H9 (cell line): ENCODE measurements at regions not wholly inside any gene's neighbourhood (a gene's known extent, or its start where the extent isn't known, plus 50 kb on each side); places are given as distances from the start of the nearest gene placed in this dataset.

Experiments used
- DNase-seq: peaks from one replicate; pipeline ENCODE4 v3.0.0-alpha.2; 2017
- H2AFZ ChIP-seq: one replicate; pipeline ENCODE4 v1.6.1; 2013; ENCODE audit warnings: mild to moderate bottlenecking, low read length, control low read depth, moderate library complexity
- H2AK5ac ChIP-seq: 2 replicates; pipeline ENCODE4 v1.6.1; 2013; ENCODE audit warnings: low read length, control low read depth, mixed read lengths; ENCODE audit not compliant: insufficient read length
- H2BK120ac ChIP-seq: one replicate; pipeline ENCODE4 v1.6.1; 2013; ENCODE audit warnings: low read depth, mild to moderate bottlenecking, low read length, control low read depth, inconsistent platforms; ENCODE audit not compliant: poor library complexity, severe bottlenecking
- H2BK12ac ChIP-seq: 2 replicates; pipeline ENCODE4 v1.6.1; 2013; ENCODE audit warnings: low read length, control low read depth, mixed read lengths, low read depth; ENCODE audit not compliant: insufficient read length
- H2BK15ac ChIP-seq: 2 replicates; pipeline ENCODE4 v1.6.1; 2013; ENCODE audit warnings: low read depth, low read length, control low read depth
- H2BK20ac ChIP-seq: one replicate; pipeline ENCODE4 v1.6.1; 2013; ENCODE audit warnings: low read depth, mild to moderate bottlenecking, low read length, control low read depth, inconsistent platforms; ENCODE audit not compliant: poor library complexity, severe bottlenecking
- H2BK5ac ChIP-seq: 2 replicates; pipeline ENCODE4 v1.6.1; 2013; ENCODE audit warnings: low read length, control low read depth, mixed read lengths; ENCODE audit not compliant: insufficient read length
- H3K14ac ChIP-seq: 2 replicates; pipeline ENCODE4 v1.6.1; 2013; ENCODE audit warnings: low read length, control low read depth; ENCODE audit not compliant: insufficient read depth
- H3K18ac ChIP-seq: 2 replicates; pipeline ENCODE4 v1.6.1; 2013; ENCODE audit warnings: low read depth, mild to moderate bottlenecking, mixed read lengths, low read length, control low read depth; ENCODE audit not compliant: insufficient read length
- H3K23ac ChIP-seq: 2 replicates; pipeline ENCODE4 v1.6.1; 2013; ENCODE audit warnings: low read length, control low read depth, mixed read lengths, low read depth; ENCODE audit not compliant: insufficient read length
- H3K23me2 ChIP-seq: 2 replicates; pipeline ENCODE4 v1.6.1; 2013; ENCODE audit warnings: low read depth, mild to moderate bottlenecking, mixed read lengths, low read length, control low read depth; ENCODE audit not compliant: insufficient read length, poor library complexity, severe bottlenecking
- H3K27ac ChIP-seq: 2 replicates; pipeline ENCODE4 v1.5.1; 2013; ENCODE audit warnings: low read length, control low read depth, mixed read lengths, low read depth; ENCODE audit not compliant: insufficient read length
- H3K27me3 ChIP-seq: 2 replicates; pipeline ENCODE4 v1.6.1; 2013; ENCODE audit warnings: low read length, control low read depth, inconsistent platforms; ENCODE audit not compliant: insufficient read depth
- H3K4ac ChIP-seq: 2 replicates; pipeline ENCODE4 v1.6.1; 2013; ENCODE audit warnings: low read depth, mild to moderate bottlenecking, control low read depth, inconsistent platforms, low read length, moderate library complexity
- H3K4me1 ChIP-seq: 2 replicates; pipeline ENCODE4 v1.6.1; 2013; ENCODE audit warnings: low read length, control low read depth, inconsistent platforms; ENCODE audit not compliant: insufficient read depth
- H3K4me2 ChIP-seq: 2 replicates; pipeline ENCODE4 v1.6.1; 2013; ENCODE audit warnings: low read length, control low read depth, mixed read lengths; ENCODE audit not compliant: insufficient read length, insufficient read depth
- H3K56ac ChIP-seq: 2 replicates; pipeline ENCODE4 v1.6.1; 2013; ENCODE audit warnings: low read depth, mild to moderate bottlenecking, mixed read lengths, low read length, control low read depth; ENCODE audit not compliant: insufficient read length
- H3K79me1 ChIP-seq: 2 replicates; pipeline ENCODE4 v1.6.1; 2013; ENCODE audit warnings: low read depth, mild to moderate bottlenecking, moderate library complexity, low read length, control low read depth, inconsistent platforms; ENCODE audit not compliant: insufficient read depth, poor library complexity, severe bottlenecking
- H3K79me2 ChIP-seq: 2 replicates; pipeline ENCODE4 v1.6.1; 2013; ENCODE audit warnings: low read length, control low read depth, inconsistent platforms; ENCODE audit not compliant: insufficient read depth
- H3K9ac ChIP-seq: 2 replicates; pipeline ENCODE4 v1.6.1; 2013; ENCODE audit warnings: low read length, control low read depth, mixed read lengths; ENCODE audit not compliant: insufficient read length; ENCODE audit errors: extremely low read depth
- H3K9me3 ChIP-seq: one replicate; pipeline ENCODE4 v1.6.1; 2013; ENCODE audit warnings: low read depth, low read length, inconsistent platforms; ENCODE audit not compliant: control insufficient read depth
- H3T11ph ChIP-seq: one replicate; pipeline ENCODE4 v1.6.1; 2013; ENCODE audit warnings: mild to moderate bottlenecking, low read length, control low read depth, inconsistent platforms
- H4K20me1 ChIP-seq: one replicate; pipeline ENCODE4 v1.6.1; 2013; ENCODE audit not compliant: control insufficient read depth, insufficient read length, insufficient read depth
- H4K5ac ChIP-seq: 2 replicates; pipeline ENCODE4 v1.6.1; 2013; ENCODE audit warnings: low read depth, mild to moderate bottlenecking, mixed read lengths, low read length, control low read depth; ENCODE audit not compliant: insufficient read length
- H4K8ac ChIP-seq: replicated peaks from 2 replicates; pipeline ENCODE4 v1.6.1; 2013; ENCODE audit warnings: low read length, control low read depth, mixed read lengths, low read depth; ENCODE audit not compliant: insufficient read length
- H4K91ac ChIP-seq: 2 replicates; pipeline ENCODE4 v1.6.1; 2013; ENCODE audit warnings: low read depth, mild to moderate bottlenecking, moderate library complexity, mixed read lengths, low read length, control low read depth; ENCODE audit not compliant: insufficient read length
- H3K27ac Mint-ChIP-seq, 3 experiments: 2 replicates in 2 of 3; 3 replicates in 1 of 3; pipeline ENCODE4 v1.8.0; 2020 to 2021; ENCODE audit warnings: mixed read lengths in 3 of 3, mild to moderate bottlenecking in 1 of 3, moderate library complexity in 1 of 3
- H3K27me3 Mint-ChIP-seq: 2 replicates; pipeline ENCODE4 v1.8.0; 2021; ENCODE audit warnings: low read depth, mild to moderate bottlenecking, moderate library complexity, mixed read lengths
- H3K36me3 Mint-ChIP-seq, 3 experiments: 2 replicates in 2 of 3; 3 replicates in 1 of 3; pipeline ENCODE4 v1.8.0; 2020 to 2021; ENCODE audit warnings: low read depth in 3 of 3, mixed read lengths in 3 of 3; ENCODE audit not compliant: insufficient read depth in 1 of 3
- H3K4me1 Mint-ChIP-seq, 2 experiments: 2 replicates each; pipeline ENCODE4 v1.8.0; 2020; ENCODE audit warnings: mixed read lengths in 2 of 2
- H3K4me3 Mint-ChIP-seq, 2 experiments: 2 replicates in 1 of 2; 3 replicates in 1 of 2; pipeline ENCODE4 v1.8.0; 2020 to 2021; ENCODE audit warnings: mild to moderate bottlenecking in 2 of 2, mixed read lengths in 2 of 2, moderate library complexity in 1 of 2
- H3K9me3 Mint-ChIP-seq, 2 experiments: 2 replicates in 1 of 2; 3 replicates in 1 of 2; pipeline ENCODE4 v1.8.0; 2020; ENCODE audit warnings: mild to moderate bottlenecking in 2 of 2, mixed read lengths in 2 of 2, moderate library complexity in 1 of 2
- WGBS: extraction: QIAGEN DNeasy Blood & Tissue Kit; methylation state at CpG from one replicate; pipeline ENCODE4 v1.1.7; 2013; ENCODE audit warnings: missing lambda C conversion rate, low lambda C conversion rate, mixed read lengths; ENCODE audit not compliant: insufficient read length; ENCODE audit errors: extremely low coverage; 5-methylcytosine and 5-hydroxymethylcytosine counted together
- TF ChIP-seq, protein P1 (sequence below): fragments of 200-600 bp; sonication (generic); conservative IDR thresholded peaks from 3 replicates; pipeline ENCODE4 v1.8.0; 2021; ENCODE audit warnings: antibody characterized with exemption, mild to moderate bottlenecking

DNA sequence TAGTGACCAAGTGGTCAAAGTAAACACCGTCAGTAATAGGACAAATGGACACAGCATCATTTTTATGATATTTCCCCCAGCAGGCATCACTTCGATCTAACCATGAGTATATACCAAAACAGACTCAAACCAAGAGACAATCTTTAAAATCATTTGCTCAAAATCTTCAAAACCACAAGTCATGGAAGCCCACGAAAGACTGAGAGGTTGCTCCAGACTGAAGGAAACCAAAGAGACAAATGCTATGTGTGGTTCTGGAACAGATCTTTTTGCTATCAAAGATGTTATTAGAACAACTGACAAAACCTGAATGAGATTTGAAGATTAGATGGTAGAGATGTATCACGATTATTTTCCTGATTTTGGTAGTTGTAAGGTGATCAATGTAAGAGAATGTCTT lies 197.7 kb downstream of the TBXT start:
- H3T11ph ChIP-seq = no peak overlapping the region
- H3K56ac ChIP-seq = no peak overlapping the region

More for the DNA sequence above, 197.7 kb downstream of the TBXT start:
- H2BK15ac ChIP-seq = no peak overlapping the region
- no peaks in the 10 kb centered on the region for H4K20me1 ChIP-seq
- no peak overlapping the region for H2BK120ac ChIP-seq
- no peak overlapping the region for H2BK5ac ChIP-seq
- no peaks in the 10 kb centered on the region for H3K79me1 ChIP-seq
- TF ChIP-seq, protein P1, sequence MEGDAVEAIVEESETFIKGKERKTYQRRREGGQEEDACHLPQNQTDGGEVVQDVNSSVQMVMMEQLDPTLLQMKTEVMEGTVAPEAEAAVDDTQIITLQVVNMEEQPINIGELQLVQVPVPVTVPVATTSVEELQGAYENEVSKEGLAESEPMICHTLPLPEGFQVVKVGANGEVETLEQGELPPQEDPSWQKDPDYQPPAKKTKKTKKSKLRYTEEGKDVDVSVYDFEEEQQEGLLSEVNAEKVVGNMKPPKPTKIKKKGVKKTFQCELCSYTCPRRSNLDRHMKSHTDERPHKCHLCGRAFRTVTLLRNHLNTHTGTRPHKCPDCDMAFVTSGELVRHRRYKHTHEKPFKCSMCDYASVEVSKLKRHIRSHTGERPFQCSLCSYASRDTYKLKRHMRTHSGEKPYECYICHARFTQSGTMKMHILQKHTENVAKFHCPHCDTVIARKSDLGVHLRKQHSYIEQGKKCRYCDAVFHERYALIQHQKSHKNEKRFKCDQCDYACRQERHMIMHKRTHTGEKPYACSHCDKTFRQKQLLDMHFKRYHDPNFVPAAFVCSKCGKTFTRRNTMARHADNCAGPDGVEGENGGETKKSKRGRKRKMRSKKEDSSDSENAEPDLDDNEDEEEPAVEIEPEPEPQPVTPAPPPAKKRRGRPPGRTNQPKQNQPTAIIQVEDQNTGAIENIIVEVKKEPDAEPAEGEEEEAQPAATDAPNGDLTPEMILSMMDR = no peak
- no peak overlapping the region for H3K4me2 ChIP-seq
- Mint-ChIP-seq H3K27ac (no peak overlapping the region), H3K4me1 (peaks cover 2 to 7% of the 10 kb centered on the region in 2 experiments; a peak in 2 of 4 replicates), H3K9me3 (no peaks in the 10 kb centered on the region), H3K4me3 (no peak overlapping the region), H3K36me3 (no peaks in the 10 kb centered on the region), H3K27me3 (peaks cover 12% of the 10 kb centered on the region)
- H3K4me1 ChIP-seq = no peaks in the 10 kb centered on the region
- H2AFZ ChIP-seq = no peak overlapping the region
- no peak overlapping the region for H4K8ac ChIP-seq
- no peak overlapping the region for H2BK20ac ChIP-seq
- H3K27me3 ChIP-seq = no peaks in the 10 kb centered on the region
- no peak overlapping the region for H4K91ac ChIP-seq
- H4K5ac ChIP-seq = no peak overlapping the region
- no CpG with 5 or more reads among the region's 4 CpGs for WGBS
- no peak overlapping the region for H3K23ac ChIP-seq
- no peaks in the 10 kb centered on the region for H3K23me2 ChIP-seq
- no peak overlapping the region for H3K9ac ChIP-seq
- H3K14ac ChIP-seq = no peak overlapping the region
- no peak for DNase-seq
- no peak overlapping the region for H3K27ac ChIP-seq
- no peak overlapping the region for H2BK12ac ChIP-seq
- no peaks in the 10 kb centered on the region for H3K79me2 ChIP-seq
- H3K4ac ChIP-seq = no peak overlapping the region
- H3K9me3 ChIP-seq = no peaks in the 10 kb centered on the region
- H3K18ac ChIP-seq = no peak overlapping the region
- H2AK5ac ChIP-seq = no peak overlapping the region
